ENCODE measurements at regions not wholly inside any gene's neighbourhood (a gene's known extent, or its start where the extent isn't known, plus 50 kb on each side); places are given as distances from the start of the nearest gene placed in this dataset.

GRCh38 chr11:69992943-69993694 is 85.0 kb upstream of the ANO1 start:
- DNase-seq (ENCODE audit: low read depth, low spot score) (no peak), FAIRE-seq (no peak), ATAC-seq (no peak)
- Histone ChIP-seq H3K4me2 (ENCODE audit: control insufficient read depth, insufficient read depth) (no peak overlapping the region), H3K4me3 (no peak overlapping the region), H3K79me2 (ENCODE audit: control insufficient read depth, insufficient read depth, low read length) (no peaks in the 10 kb centered on the region), H2AFZ (ENCODE audit: control insufficient read depth, low read depth, low read length) (no peak overlapping the region), H3K9me3 (replicated peaks; ENCODE audit: control insufficient read depth, insufficient read depth, low read length) (no peaks in the 10 kb centered on the region), H3K9ac (ENCODE audit: control insufficient read depth, insufficient read depth, low read length) (no peak overlapping the region), H3K36me3 (ENCODE audit: control insufficient read depth in 2 of 2, insufficient read depth in 2 of 2, low read length in 1 of 2) (no peaks in the 10 kb centered on the region), H4K20me1 (ENCODE audit: control insufficient read depth, insufficient read depth) (no peaks in the 10 kb centered on the region), H3K27me3 (replicated peaks in 1 of 2; ENCODE audit: control insufficient read depth in 2 of 2, insufficient read depth in 2 of 2, low read length in 1 of 2) (peaks cover 2 to 4% of the 10 kb centered on the region in 2 experiments; a peak in 3 of 4 replicates), H3K4me1 (ENCODE audit: control insufficient read depth, insufficient read depth, low read length) (no peaks in the 10 kb centered on the region), H3K27ac (ENCODE audit: control insufficient read depth, insufficient read depth) (no peak overlapping the region)
- intact Hi-C loops (cut with micrococcal nuclease; ENCODE audit: unreplicated experiment) (no loop called here), in situ Hi-C loops (cut with MboI) (no loop called here)
- POLR2A ChIA-PET, result no interaction called here
- CTCF ChIA-PET, result no interaction called here
- SMC1A ChIA-PET (ENCODE audit: uncharacterized antibody, unreplicated experiment), result no interaction called here
- BruUV-seq (replicated peaks), result no TSS peak
- 29% methylated on average over 6 of the region's 6 CpGs for WGBS (ENCODE audit: insufficient coverage, insufficient replicate concordance, low lambda C conversion rate, missing lambda C conversion rate)
- TF ChIP-seq TBL1XR1 (IDR thresholded peaks at IDR 0.05; ENCODE audit: low read depth, low read length), result no peak
- TF ChIP-seq ZNF687 (IDR thresholded peaks at IDR 0.05), result no peak
- no peak for TF ChIP-seq SPI1 (IDR thresholded peaks at IDR 0.05; ENCODE audit: borderline replicate concordance, insufficient read depth, low read depth, low read length)
- no peak for TF ChIP-seq FOS (IDR thresholded peaks at IDR 0.05; ENCODE audit: borderline replicate concordance, extremely low read depth, insufficient read length)
- RAD21 ChIA-PET (ENCODE audit: unreplicated experiment), result no interaction called here

All from GM12878 (cell line).